ENCODE measurements at regions not wholly inside any gene's neighbourhood (a gene's known extent, or its start where the extent isn't known, plus 50 kb on each side); places are given as distances from the start of the nearest gene placed in this dataset.

- Histone ChIP-seq H3K9me3 (ENCODE audit: control insufficient read depth, insufficient read depth, low read depth, low read length) (no peaks in the 10 kb centered on the region), H3K4me3 (ENCODE audit: low read depth, low read length) (no peak overlapping the region), H3K27ac (ENCODE audit: extremely low read depth, low read depth, low read length) (no peak overlapping the region), H3K4me1 (ENCODE audit: control insufficient read depth, insufficient read depth, low read length) (no peaks in the 10 kb centered on the region), H3K36me3 (ENCODE audit: control insufficient read depth in 2 of 2, insufficient read depth in 1 of 2, low read length in 2 of 2) (no peaks in the 10 kb centered on the region)
- no peak for TF ChIP-seq ZNF768 (tag by site-specific recombination; IDR thresholded peaks at IDR 0.05)
- TF ChIP-seq HOXD13 (CRISPR knock-in tag; IDR thresholded peaks at IDR 0.05; ENCODE audit: borderline replicate concordance): no peak
- TF ChIP-seq WT1 (tag by site-specific recombination; IDR thresholded peaks at IDR 0.05): no peak
- TF ChIP-seq TCF7L2 (IDR thresholded peaks at IDR 0.05; ENCODE audit: borderline replicate concordance, low read depth, low read length): no peak
- no peak for TF ChIP-seq ZEB2 (tag by site-specific recombination; IDR thresholded peaks at IDR 0.05)
- POLR2A ChIA-PET: no interaction called here
- CTCF ChIA-PET: no interaction called here
These were observed 52.9 kb upstream of the SIM2 start for GRCh38 chr21:36646011-36646410.

GRCh38 chr21:36646645-36647044 lies 52.3 kb upstream of the SIM2 start:
- H3K9me3 ChIP-seq (ENCODE audit: control insufficient read depth, insufficient read depth, low read depth, low read length): no peaks in the 10 kb centered on the region
- H3K4me3 ChIP-seq (ENCODE audit: low read depth, low read length): no peak overlapping the region
- H3K36me3 ChIP-seq (ENCODE audit: control insufficient read depth in 2 of 2, insufficient read depth in 1 of 2, low read length in 2 of 2): no peaks in the 10 kb centered on the region
- no peak overlapping the region for H3K27ac ChIP-seq (ENCODE audit: extremely low read depth, low read depth, low read length)
- ChIA-PET CTCF (interaction anchor here (0.6 kb wide), 1 partner anchor 11 kb away, joined by 4 read pairs; no protein-coding TSS in a partner anchor), POLR2A (no interaction called here)
- TF ChIP-seq ZNF202 (tag by site-specific recombination; IDR thresholded peaks at IDR 0.05; ENCODE audit: borderline replicate concordance) (no peak), ZNF654 (tag by site-specific recombination; IDR thresholded peaks at IDR 0.05; ENCODE audit: low read depth) (no peak), SCRT2 (tag by site-specific recombination; IDR thresholded peaks at IDR 0.05) (no peak), ZEB2 (tag by site-specific recombination; IDR thresholded peaks at IDR 0.05) (no peak), ZNF138 (tag by site-specific recombination; IDR thresholded peaks at IDR 0.05; ENCODE audit: borderline replicate concordance) (no peak), ZNF280C (tag by site-specific recombination; IDR thresholded peaks at IDR 0.05) (no peak), ZNF302 (tag by site-specific recombination; IDR thresholded peaks at IDR 0.05; ENCODE audit: low read depth) (no peak), ZNF311 (tag by site-specific recombination; IDR thresholded peaks at IDR 0.05; ENCODE audit: borderline replicate concordance) (no peak), ZNF404 (tag by site-specific recombination; IDR thresholded peaks at IDR 0.05) (no peak)
- TF ChIP-seq, protein P1, sequence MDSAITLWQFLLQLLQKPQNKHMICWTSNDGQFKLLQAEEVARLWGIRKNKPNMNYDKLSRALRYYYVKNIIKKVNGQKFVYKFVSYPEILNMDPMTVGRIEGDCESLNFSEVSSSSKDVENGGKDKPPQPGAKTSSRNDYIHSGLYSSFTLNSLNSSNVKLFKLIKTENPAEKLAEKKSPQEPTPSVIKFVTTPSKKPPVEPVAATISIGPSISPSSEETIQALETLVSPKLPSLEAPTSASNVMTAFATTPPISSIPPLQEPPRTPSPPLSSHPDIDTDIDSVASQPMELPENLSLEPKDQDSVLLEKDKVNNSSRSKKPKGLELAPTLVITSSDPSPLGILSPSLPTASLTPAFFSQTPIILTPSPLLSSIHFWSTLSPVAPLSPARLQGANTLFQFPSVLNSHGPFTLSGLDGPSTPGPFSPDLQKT (IDR thresholded peaks at IDR 0.05; ENCODE audit: borderline replicate concordance, low read depth, low read length): no peak
- H3K4me1 ChIP-seq (ENCODE audit: control insufficient read depth, insufficient read depth, low read length): no peaks in the 10 kb centered on the region

DNA sequence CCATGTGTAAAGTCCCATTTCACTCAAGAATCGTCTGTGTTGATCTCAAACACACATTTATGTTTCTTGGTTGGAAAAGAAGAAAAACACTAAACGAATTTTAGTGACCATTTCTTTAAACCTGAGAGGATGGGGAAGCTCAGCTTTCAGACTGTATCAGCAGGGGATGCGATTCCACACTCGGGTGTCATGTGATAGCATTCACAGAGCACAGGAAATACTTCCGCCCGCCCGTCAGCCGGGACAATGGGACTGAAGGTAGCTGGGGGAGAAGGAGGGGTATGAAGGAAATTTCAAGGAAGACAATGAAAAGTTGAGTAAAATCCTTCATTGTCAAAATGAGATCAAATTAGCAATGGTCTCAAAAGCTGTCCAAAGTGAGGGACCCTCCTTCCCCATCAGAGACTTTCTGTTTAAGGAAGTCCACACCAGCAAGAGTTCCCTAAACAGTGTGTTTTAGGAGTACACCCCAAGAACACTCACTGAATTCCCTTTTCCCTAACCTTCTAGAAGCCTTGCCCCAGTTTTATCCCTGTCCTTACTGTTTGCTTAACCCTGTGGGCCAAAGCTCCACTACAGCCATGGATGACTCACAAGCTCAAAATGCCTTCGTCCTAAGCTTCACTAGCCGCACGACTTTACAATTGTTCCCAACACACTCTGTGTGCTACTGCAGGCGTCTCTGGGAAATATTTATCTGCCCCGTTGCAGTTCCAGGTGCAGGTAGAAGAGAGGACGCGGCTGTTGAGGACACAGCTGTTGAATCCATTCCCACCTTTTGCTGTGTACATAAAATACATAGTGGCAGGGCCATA lies 51.4 kb upstream of the SIM2 start:
- Histone ChIP-seq H3K36me3 (ENCODE audit: control insufficient read depth in 2 of 2, insufficient read depth in 1 of 2, low read length in 2 of 2) (no peaks in the 10 kb centered on the region), H3K4me1 (ENCODE audit: control insufficient read depth, insufficient read depth, low read length) (no peaks in the 10 kb centered on the region), H3K9me3 (ENCODE audit: control insufficient read depth, insufficient read depth, low read depth, low read length) (no peaks in the 10 kb centered on the region), H3K4me3 (ENCODE audit: low read depth, low read length) (no peak overlapping the region), H3K27ac (ENCODE audit: extremely low read depth, low read depth, low read length) (no peak overlapping the region)
- POLR2A ChIA-PET: interaction anchor here (1.0 kb wide), 1 partner anchor 17 kb away, joined by 3 read pairs; no protein-coding TSS in a partner anchor
- CTCF ChIA-PET: interaction anchor here (0.6 to 1.8 kb wide), 5 partner anchors 10 to 207 kb away, joined by 3 to 15 read pairs (median 4); no protein-coding TSS in a partner anchor
- TF ChIP-seq ZNF404 (tag by site-specific recombination; IDR thresholded peaks at IDR 0.05): no peak
- no peak for TF ChIP-seq ZNF175 (tag by site-specific recombination; IDR thresholded peaks at IDR 0.05)
- TF ChIP-seq SCRT2 (tag by site-specific recombination; IDR thresholded peaks at IDR 0.05): no peak
- TF ChIP-seq, protein P2, sequence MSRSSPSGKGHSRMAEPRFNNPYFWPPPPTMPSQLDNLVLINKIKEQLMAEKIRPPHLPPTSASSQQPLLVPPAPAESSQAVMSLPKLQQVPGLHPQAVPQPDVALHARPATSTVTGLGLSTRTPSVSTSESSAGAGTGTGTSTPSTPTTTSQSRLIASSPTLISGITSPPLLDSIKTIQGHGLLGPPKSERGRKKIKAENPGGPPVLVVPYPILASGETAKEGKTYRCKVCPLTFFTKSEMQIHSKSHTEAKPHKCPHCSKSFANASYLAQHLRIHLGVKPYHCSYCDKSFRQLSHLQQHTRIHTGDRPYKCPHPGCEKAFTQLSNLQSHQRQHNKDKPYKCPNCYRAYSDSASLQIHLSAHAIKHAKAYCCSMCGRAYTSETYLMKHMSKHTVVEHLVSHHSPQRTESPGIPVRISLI (tag by site-specific recombination; IDR thresholded peaks at IDR 0.05): no peak
- TF ChIP-seq, protein P3, sequence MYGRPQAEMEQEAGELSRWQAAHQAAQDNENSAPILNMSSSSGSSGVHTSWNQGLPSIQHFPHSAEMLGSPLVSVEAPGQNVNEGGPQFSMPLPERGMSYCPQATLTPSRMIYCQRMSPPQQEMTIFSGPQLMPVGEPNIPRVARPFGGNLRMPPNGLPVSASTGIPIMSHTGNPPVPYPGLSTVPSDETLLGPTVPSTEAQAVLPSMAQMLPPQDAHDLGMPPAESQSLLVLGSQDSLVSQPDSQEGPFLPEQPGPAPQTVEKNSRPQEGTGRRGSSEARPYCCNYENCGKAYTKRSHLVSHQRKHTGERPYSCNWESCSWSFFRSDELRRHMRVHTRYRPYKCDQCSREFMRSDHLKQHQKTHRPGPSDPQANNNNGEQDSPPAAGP (tag by site-specific recombination; IDR thresholded peaks at IDR 0.05): no peak
- no peak for TF ChIP-seq ZNF658 (tag by site-specific recombination; IDR thresholded peaks at IDR 0.05)
- TF ChIP-seq PRDM1 (tag by site-specific recombination; IDR thresholded peaks at IDR 0.05): no peak
- TF ChIP-seq ZNF677 (tag by site-specific recombination; IDR thresholded peaks at IDR 0.05): no peak
- TF ChIP-seq PRDM10 (tag by site-specific recombination; IDR thresholded peaks at IDR 0.05): no peak

Measured in HEK293 (cell line).